C1 segment of cervical spinal cord (tissue), 14 donors: ENCODE measurements at regions not wholly inside any gene's neighbourhood (a gene's known extent, or its start where the extent isn't known, plus 50 kb on each side); places are given as distances from the start of the nearest gene placed in this dataset.

Source experiments
- DNase-seq, 14 donors: peaks; one replicate each; lab custom pipeline; 2025; lab: John Stamatoyannopoulos, UW

DNA sequence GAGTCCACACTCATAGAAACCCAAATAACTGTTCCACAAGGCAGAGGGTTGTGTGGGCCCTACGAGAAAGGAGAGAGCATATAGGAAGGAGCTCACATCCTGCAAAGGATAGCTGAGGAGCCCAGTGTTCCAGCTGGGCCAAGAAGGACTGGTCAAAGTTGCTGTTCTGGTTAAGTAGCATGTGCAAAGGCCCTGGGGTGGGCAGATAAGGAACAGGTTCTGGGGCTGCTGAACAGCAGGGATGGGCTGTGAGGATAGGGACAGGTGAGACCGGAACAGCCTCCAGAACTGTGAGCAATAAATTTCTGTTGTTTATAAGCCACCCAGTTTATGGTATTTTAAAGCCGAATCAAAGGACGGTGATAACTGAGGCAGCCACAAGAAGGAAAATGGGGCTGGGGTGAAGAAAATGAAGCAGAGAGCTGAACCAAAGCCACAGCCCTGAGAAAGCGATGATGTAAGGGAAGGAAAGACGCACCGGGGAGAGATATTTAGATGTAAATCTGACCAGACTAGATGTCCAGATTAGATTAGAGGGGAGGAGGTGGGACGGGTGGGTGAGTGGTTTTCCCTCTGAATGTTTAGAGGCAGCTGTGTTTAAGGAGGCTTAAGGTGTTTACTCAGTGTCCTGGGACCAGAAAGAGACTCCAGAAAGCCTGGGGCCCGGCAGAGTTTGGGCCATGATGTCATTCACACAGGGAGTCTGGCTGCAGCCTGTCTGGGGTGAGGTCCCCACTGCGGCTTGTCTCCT is 180.8 kb upstream of the BCOR start:
- no peak for DNase-seq

DNA sequence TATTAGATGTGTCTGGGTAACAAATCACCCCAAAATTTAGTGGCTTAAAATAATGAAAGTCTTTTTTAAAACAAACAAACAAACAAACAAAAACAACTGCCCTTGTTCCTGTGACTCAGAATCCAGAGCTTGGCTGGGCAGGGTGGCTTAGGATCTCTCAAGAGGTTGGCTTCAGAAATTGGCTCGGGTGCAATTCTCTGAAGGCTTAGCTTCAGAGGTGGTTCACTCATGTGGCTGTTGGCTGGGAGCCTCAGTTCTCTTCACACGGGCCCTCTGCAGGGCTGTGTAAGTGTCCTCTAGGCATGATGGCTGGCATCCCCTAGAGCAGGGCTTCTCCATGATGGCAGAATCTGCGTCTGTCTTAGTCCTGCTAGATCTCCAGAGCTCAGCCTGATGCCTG is 179.9 kb upstream of the BCOR start:
- DNase-seq, result no peak

DNA sequence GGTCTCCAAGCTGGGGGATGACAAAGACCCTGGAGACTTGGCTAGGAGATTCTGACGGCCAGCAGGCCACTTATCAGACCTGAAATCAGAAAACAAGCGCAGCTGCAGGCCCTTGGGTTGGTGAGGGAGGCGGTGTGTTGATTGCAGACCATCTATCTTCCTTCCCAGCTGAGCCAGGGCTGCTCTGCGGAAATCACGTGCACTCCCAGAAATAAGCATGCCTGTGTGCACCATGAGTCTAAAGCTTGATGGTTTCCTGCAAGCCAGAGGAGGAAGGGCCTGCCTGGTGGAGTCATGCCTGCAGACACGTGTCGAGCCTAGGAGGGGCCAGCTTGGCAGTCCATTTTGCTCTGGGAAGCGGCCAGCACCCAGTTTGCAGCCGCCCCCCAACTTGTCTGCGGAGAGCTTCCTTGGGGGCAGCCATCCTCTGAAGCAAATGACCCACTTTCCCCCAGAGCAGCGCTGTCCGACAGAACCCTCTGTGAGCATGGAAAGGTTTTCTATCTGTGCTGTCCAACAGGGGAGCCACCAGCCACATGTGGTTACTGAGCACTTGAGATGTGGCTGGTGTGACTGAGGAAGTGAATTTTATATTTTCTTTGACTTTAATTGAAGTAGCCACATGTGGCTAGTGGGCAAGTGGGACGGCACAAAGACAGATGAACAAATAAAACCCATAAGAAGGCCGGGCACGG is 175.7 kb upstream of the BCOR start:
- DNase-seq, result peak in 6 of 14 donors; percentile 1 to 25 (median 14)

DNA sequence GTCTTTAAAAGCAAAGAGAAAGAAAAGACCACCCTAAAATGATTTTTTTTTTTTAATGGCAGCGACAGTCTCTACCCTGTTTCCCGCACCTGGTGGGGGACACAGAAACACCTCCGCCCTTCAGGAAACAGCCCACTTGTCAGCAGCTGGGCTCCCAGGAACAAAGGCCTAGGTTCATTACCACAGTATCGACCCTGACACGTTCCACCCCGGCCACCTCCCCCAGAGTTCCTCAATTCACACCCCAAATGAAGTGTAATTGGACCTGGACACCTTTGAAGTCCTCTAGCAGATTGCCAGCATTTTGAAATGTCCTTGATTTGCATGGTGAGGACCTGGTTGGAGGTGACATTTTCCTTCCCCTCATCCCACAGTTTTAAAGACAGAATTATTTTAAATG is 175.0 kb upstream of the BCOR start:
- no peak for DNase-seq

DNA sequence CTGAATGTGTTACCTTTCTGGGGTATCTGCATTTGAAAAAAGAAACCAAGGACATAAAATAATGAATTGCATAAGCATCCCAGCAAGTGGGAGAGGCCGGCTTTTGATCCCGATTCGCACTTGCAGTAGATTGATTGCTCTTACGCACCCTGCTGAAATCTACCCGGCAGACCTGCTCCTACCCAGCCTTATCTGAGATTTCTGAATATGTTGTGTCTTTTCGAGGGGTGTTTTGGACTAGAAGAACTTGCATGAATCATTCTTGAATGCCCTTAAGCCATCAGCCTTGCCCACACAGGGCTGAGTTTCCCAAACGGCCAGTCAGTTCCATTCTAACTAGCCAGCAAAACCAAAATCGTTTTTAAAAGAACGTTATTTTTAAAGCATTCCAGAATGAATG is 174.4 kb upstream of the BCOR start:
- no peak for DNase-seq

- no peak for DNase-seq
Observed at GRCh38 chrX:40268188-40268520, 170.4 kb upstream of the BCOR start.

DNA sequence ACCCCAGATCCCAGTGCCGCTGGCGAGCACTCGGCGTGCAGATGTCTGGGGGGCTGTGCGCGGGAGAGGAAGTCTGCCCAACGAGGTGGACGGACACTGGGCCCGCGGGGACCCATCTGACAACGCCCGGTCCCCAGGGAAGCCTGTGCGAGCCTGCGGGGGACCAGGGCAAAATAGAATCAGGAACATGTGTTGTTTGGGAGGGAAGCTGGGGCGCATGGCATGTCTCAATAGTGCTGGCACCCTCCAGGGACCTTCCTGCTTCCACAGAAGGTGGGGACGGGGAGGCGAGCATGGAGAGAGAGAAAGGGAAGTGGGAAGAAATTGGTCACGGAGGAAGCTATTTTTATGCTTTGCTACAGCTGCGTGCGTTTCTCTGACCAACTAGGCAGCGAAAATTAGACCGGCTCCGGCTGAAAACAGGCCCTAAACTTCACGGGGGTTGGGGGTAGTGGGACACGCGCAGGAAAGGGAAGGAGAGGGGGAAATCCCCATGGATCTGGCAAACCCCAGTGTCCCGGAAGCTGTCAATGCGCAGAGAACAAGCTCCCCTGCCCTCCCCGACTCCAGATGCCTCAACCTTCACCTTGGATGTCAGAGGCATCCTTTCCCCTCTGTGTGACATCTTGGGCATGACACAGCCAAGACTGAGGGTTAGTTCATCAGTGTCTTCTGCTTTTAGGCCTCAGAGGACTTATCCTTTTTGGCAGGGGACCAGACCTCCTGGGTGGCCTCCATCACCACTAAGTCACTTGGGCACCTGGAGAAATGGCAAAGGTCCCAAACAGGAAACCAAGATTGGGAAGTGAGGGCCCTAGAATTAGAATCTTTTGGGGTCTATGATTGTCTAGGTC is 169.8 kb upstream of the BCOR start:
- DNase-seq, result peak in 2 of 14 donors; percentile 15 to 36

- peak in 11 of 14 donors; percentile 1 to 64 (median 28) for DNase-seq
Observed at GRCh38 chrX:40266490-40267333, 169.0 kb upstream of the BCOR start.

DNA sequence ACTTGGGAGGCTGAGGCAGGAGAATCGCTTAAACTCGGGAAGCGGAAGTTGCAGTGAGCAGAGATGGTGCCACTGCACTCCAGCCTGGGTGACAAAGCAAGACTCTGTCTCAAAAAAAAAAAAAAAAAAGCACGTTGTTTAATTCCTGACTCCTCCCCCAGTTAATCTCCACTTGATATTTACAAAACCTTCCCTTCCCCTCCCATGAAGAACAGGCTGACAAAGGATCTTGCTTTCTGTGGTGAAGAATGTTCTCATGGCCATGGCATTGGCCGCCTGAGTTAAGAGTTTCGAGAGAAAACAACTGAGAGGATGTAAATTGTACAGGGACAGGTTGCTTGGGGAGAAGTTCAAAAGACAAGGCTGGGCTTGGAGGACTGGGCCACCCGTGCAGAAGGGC is 168.2 kb upstream of the BCOR start:
- no peak for DNase-seq

DNA sequence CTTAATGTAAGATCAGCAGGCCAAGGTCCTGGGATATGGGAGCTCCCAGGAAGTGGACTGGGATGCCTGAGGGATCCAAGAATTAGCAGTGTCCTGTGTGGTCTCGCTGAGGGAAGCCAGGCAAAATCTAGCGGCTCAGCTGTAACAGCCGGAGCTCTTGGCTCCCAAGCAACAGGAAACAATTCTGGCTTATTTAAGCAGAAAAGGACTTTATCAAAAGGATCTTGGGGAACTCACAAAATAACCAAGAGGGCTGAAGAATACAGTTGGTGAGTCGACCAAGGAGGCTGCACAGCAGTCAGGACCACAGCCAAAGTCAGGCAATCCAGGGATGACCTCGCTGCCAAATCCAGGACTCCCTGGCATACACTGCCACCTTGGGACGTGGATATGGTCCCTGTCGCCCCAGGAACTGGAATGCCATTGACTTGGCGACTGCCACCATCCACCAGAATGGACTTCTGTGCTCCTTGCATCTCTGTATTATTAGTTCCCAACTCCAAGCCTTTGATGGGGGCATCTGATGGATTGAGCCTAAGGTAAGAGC is 165.3 kb upstream of the BCOR start:
- DNase-seq, result no peak

- DNase-seq, result no peak
Observed at GRCh38 chrX:40262157-40263013, 164.6 kb upstream of the BCOR start.

DNA sequence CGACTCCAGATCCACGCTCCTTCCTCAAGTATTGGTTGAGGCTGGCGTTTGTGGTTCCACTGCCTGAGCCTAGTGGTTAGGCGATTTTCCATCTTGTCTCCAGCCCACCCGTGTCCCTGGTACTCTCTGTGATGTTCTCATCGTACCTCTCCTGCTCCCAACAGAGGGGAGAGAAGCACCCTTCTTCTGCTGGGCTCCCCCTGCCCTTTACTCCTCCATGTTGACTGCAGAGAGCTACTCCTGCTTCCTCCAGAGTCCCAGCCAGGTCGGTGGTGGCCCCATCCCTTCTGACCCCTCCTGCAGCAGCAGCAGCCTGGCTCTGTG is 164.0 kb upstream of the BCOR start:
- no peak for DNase-seq

- no peak for DNase-seq
Observed at GRCh38 chrX:40260146-40260747, 162.5 kb upstream of the BCOR start.

DNA sequence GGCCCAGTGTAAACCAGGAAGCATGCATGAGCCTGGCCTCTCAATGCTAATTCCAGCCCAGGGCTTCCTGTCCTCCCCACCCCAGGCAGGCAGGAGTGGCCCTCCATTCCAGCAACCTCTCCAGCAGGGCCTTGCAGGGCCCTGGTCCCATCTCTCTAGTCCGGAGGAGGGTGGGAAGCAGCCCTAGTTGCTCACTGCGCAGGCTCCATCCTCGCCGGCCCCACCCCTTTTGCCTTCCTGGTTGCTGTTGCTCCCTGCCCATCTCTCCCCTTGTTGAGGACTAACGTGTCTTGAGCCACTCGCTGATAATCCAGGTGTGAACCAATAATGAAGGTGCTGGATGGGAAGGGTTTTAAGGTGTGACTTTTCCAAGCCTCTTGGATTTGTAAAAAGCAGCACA is 161.2 kb upstream of the BCOR start:
- DNase-seq, result no peak

- no peak for DNase-seq
Observed at GRCh38 chrX:40253771-40254170, 156.0 kb upstream of the BCOR start.

GRCh38 chrX:40249582-40249981 is 151.8 kb upstream of the BCOR start:
- no peak for DNase-seq

DNA sequence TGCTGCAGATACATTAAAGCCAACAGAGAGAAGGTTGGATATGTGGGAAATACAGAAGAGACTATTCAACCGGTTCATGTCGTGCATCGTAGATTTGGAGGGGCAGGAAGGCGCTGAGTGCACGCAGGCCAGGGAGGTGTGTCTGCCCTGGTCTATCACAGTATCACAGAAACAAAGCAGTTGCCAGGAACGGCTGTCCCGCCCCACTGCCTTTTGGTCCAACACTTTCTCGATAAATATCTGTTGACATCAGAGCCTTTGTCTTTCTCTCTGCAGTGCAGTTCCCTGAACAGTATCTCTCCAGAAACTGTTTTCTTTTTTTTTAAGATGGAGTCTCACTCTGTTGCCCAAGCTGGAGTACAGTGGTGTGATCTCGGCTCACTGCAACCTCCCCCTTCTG is 151.1 kb upstream of the BCOR start:
- DNase-seq, result no peak

GRCh38 chrX:40247848-40248622 is 150.3 kb upstream of the BCOR start:
- DNase-seq, result no peak

- no peak for DNase-seq
Observed at GRCh38 chrX:40247382-40247781, 149.6 kb upstream of the BCOR start.
